ENCODE measurements at regions not wholly inside any gene's neighbourhood (a gene's known extent, or its start where the extent isn't known, plus 50 kb on each side); places are given as distances from the start of the nearest gene placed in this dataset.
"Not testable (repeated sequence)": the region's sequence is repeated elsewhere in the genome, so short reads cannot be mapped to it uniquely, and the experiment has no call there.

GRCh38 chr4:141543176-141543575 is 93.2 kb upstream of the IL15 start:
- no peak for DNase-seq

GRCh38 chr4:141543706-141544105 is 92.7 kb upstream of the IL15 start:
- no peak for DNase-seq

- DNase-seq: no peak
Measured at GRCh38 chr4:141548791-141549190, 87.6 kb upstream of the IL15 start.

GRCh38 chr4:141560056-141560455 is 76.3 kb upstream of the IL15 start:
- no peak for DNase-seq

- no peak for DNase-seq
Measured at GRCh38 chr4:141562649-141563048, 73.7 kb upstream of the IL15 start.

- DNase-seq: no peak
Measured at GRCh38 chr4:141563723-141564122, 72.7 kb upstream of the IL15 start.

- not testable (repeated sequence) for DNase-seq
Measured at GRCh38 chr4:141564961-141565360, 71.4 kb upstream of the IL15 start.

GRCh38 chr4:141565379-141566089 is 70.8 kb upstream of the IL15 start:
- DNase-seq: no peak

- no peak for DNase-seq
Measured at GRCh38 chr4:141567326-141567915, 69.0 kb upstream of the IL15 start.

GRCh38 chr4:141569141-141569540 is 67.2 kb upstream of the IL15 start:
- DNase-seq: no peak

GRCh38 chr4:141570290-141570689 is 66.1 kb upstream of the IL15 start:
- DNase-seq: no peak

GRCh38 chr4:141571362-141571761 is 65.0 kb upstream of the IL15 start:
- DNase-seq: no peak

- DNase-seq: no peak
Measured at GRCh38 chr4:141571793-141572192, 64.6 kb upstream of the IL15 start.

GRCh38 chr4:141573678-141574077 is 62.7 kb upstream of the IL15 start:
- no peak for DNase-seq

- DNase-seq: no peak
Measured at GRCh38 chr4:141575884-141576283, 60.5 kb upstream of the IL15 start.

GRCh38 chr4:141576585-141577110 is 59.7 kb upstream of the IL15 start:
- DNase-seq: no peak

GRCh38 chr4:141578451-141578850 is 57.9 kb upstream of the IL15 start:
- no peak for DNase-seq

- DNase-seq: no peak
Measured at GRCh38 chr4:141580523-141580922, 55.9 kb upstream of the IL15 start.
